ENCODE measurements at regions not wholly inside any gene's neighbourhood (a gene's known extent, or its start where the extent isn't known, plus 50 kb on each side); places are given as distances from the start of the nearest gene placed in this dataset.

GRCh38 chr7:114755856-114756255 is 166.0 kb upstream of the MDFIC start:
- Histone ChIP-seq H3K36me3 (ENCODE audit: control insufficient read depth, insufficient read depth, low read length, severe bottlenecking) (no peaks in the 10 kb centered on the region), H3K27me3 (replicated peaks; ENCODE audit: control insufficient read depth, insufficient read depth, low read length) (no peaks in the 10 kb centered on the region), H3K9ac (ENCODE audit: low read length) (no peak overlapping the region), H3K9me3 (ENCODE audit: control insufficient read depth, low read length) (no peaks in the 10 kb centered on the region), H3K4me3 (ENCODE audit: low read length) (no peak overlapping the region), H3K4me1 (ENCODE audit: control insufficient read depth, insufficient read depth, low read length) (peaks cover 8% of the 10 kb centered on the region)
- no peak for DNase-seq (ENCODE audit: low read depth)

GRCh38 chr7:114758661-114759227 is 163.2 kb upstream of the MDFIC start:
- H3K9me3 ChIP-seq (ENCODE audit: control insufficient read depth, low read length), result no peaks in the 10 kb centered on the region
- no peak for DNase-seq (ENCODE audit: low read depth)
- no peaks in the 10 kb centered on the region for H3K36me3 ChIP-seq (ENCODE audit: control insufficient read depth, insufficient read depth, low read length, severe bottlenecking)
- no peak overlapping the region for H3K9ac ChIP-seq (ENCODE audit: low read length)
- H3K4me3 ChIP-seq (ENCODE audit: low read length), result no peak overlapping the region
- no peaks in the 10 kb centered on the region for H3K27me3 ChIP-seq (replicated peaks; ENCODE audit: control insufficient read depth, insufficient read depth, low read length)
- peaks cover 8% of the 10 kb centered on the region for H3K4me1 ChIP-seq (ENCODE audit: control insufficient read depth, insufficient read depth, low read length)

- H3K9me3 ChIP-seq (ENCODE audit: control insufficient read depth, low read length), result no peaks in the 10 kb centered on the region
These were observed 162.4 kb upstream of the MDFIC start for GRCh38 chr7:114759347-114760062.

GRCh38 chr7:114760477-114760876 is 161.4 kb upstream of the MDFIC start:
- Histone ChIP-seq H3K27me3 (replicated peaks; ENCODE audit: control insufficient read depth, insufficient read depth, low read length) (no peaks in the 10 kb centered on the region), H3K9me3 (ENCODE audit: control insufficient read depth, low read length) (no peaks in the 10 kb centered on the region), H3K4me3 (ENCODE audit: low read length) (no peak overlapping the region), H3K4me1 (ENCODE audit: control insufficient read depth, insufficient read depth, low read length) (peaks cover 18% of the 10 kb centered on the region), H3K9ac (ENCODE audit: low read length) (no peak overlapping the region), H3K36me3 (ENCODE audit: control insufficient read depth, insufficient read depth, low read length, severe bottlenecking) (no peaks in the 10 kb centered on the region)
- no peak for DNase-seq (ENCODE audit: low read depth)

More at GRCh38 chr7:114759347-114760062, 162.4 kb upstream of the MDFIC start:
- H3K4me3 ChIP-seq (ENCODE audit: low read length), result no peak overlapping the region
- H3K9ac ChIP-seq (ENCODE audit: low read length), result no peak overlapping the region
- no peaks in the 10 kb centered on the region for H3K27me3 ChIP-seq (replicated peaks; ENCODE audit: control insufficient read depth, insufficient read depth, low read length)
- peak; percentile 3 for DNase-seq (ENCODE audit: low read depth)
- H3K4me1 ChIP-seq (ENCODE audit: control insufficient read depth, insufficient read depth, low read length), result peaks cover 9% of the 10 kb centered on the region
- no peaks in the 10 kb centered on the region for H3K36me3 ChIP-seq (ENCODE audit: control insufficient read depth, insufficient read depth, low read length, severe bottlenecking)

GRCh38 chr7:114761973-114762372 is 159.9 kb upstream of the MDFIC start:
- no peak for DNase-seq (ENCODE audit: low read depth)
- no peak overlapping the region for H3K9ac ChIP-seq (ENCODE audit: low read length)
- H3K4me1 ChIP-seq (ENCODE audit: control insufficient read depth, insufficient read depth, low read length), result peaks cover 24% of the 10 kb centered on the region
- H3K4me3 ChIP-seq (ENCODE audit: low read length), result no peak overlapping the region
- H3K27me3 ChIP-seq (replicated peaks; ENCODE audit: control insufficient read depth, insufficient read depth, low read length), result no peaks in the 10 kb centered on the region
- no peaks in the 10 kb centered on the region for H3K9me3 ChIP-seq (ENCODE audit: control insufficient read depth, low read length)
- H3K36me3 ChIP-seq (ENCODE audit: control insufficient read depth, insufficient read depth, low read length, severe bottlenecking), result no peaks in the 10 kb centered on the region

GRCh38 chr7:114765331-114766040 is 156.4 kb upstream of the MDFIC start:
- DNase-seq (ENCODE audit: low read depth), result no peak
- H3K4me1 ChIP-seq (ENCODE audit: control insufficient read depth, insufficient read depth, low read length), result peaks cover 17% of the 10 kb centered on the region
- H3K4me3 ChIP-seq (ENCODE audit: low read length), result no peak overlapping the region
- no peaks in the 10 kb centered on the region for H3K9me3 ChIP-seq (ENCODE audit: control insufficient read depth, low read length)
- H3K36me3 ChIP-seq (ENCODE audit: control insufficient read depth, insufficient read depth, low read length, severe bottlenecking), result no peaks in the 10 kb centered on the region
- no peak overlapping the region for H3K9ac ChIP-seq (ENCODE audit: low read length)
- no peaks in the 10 kb centered on the region for H3K27me3 ChIP-seq (replicated peaks; ENCODE audit: control insufficient read depth, insufficient read depth, low read length)

- no peak for DNase-seq (ENCODE audit: low read depth)
- Histone ChIP-seq H3K36me3 (ENCODE audit: control insufficient read depth, insufficient read depth, low read length, severe bottlenecking) (no peaks in the 10 kb centered on the region), H3K9me3 (ENCODE audit: control insufficient read depth, low read length) (no peaks in the 10 kb centered on the region), H3K27me3 (replicated peaks; ENCODE audit: control insufficient read depth, insufficient read depth, low read length) (no peaks in the 10 kb centered on the region), H3K4me1 (ENCODE audit: control insufficient read depth, insufficient read depth, low read length) (peaks cover 17% of the 10 kb centered on the region), H3K4me3 (ENCODE audit: low read length) (no peak overlapping the region), H3K9ac (ENCODE audit: low read length) (no peak overlapping the region)
These were observed 155.9 kb upstream of the MDFIC start for GRCh38 chr7:114766041-114766356.

GRCh38 chr7:114777288-114777687 is 144.6 kb upstream of the MDFIC start:
- no peaks in the 10 kb centered on the region for H3K27me3 ChIP-seq (replicated peaks; ENCODE audit: control insufficient read depth, insufficient read depth, low read length)
- H3K36me3 ChIP-seq (ENCODE audit: control insufficient read depth, insufficient read depth, low read length, severe bottlenecking), result no peaks in the 10 kb centered on the region
- no peak overlapping the region for H3K4me3 ChIP-seq (ENCODE audit: low read length)
- H3K9me3 ChIP-seq (ENCODE audit: control insufficient read depth, low read length), result no peaks in the 10 kb centered on the region
- no peak for DNase-seq (ENCODE audit: low read depth)
- H3K4me1 ChIP-seq (ENCODE audit: control insufficient read depth, insufficient read depth, low read length), result no peaks in the 10 kb centered on the region
- no peak overlapping the region for H3K9ac ChIP-seq (ENCODE audit: low read length)

GRCh38 chr7:114783508-114783907 is 138.4 kb upstream of the MDFIC start:
- no peak for DNase-seq (ENCODE audit: low read depth)
- Histone ChIP-seq H3K9me3 (ENCODE audit: control insufficient read depth, low read length) (no peaks in the 10 kb centered on the region), H3K9ac (ENCODE audit: low read length) (no peak overlapping the region), H3K27me3 (replicated peaks; ENCODE audit: control insufficient read depth, insufficient read depth, low read length) (no peaks in the 10 kb centered on the region), H3K4me1 (ENCODE audit: control insufficient read depth, insufficient read depth, low read length) (no peaks in the 10 kb centered on the region), H3K36me3 (ENCODE audit: control insufficient read depth, insufficient read depth, low read length, severe bottlenecking) (no peaks in the 10 kb centered on the region), H3K4me3 (ENCODE audit: low read length) (no peak overlapping the region)

- H3K27me3 ChIP-seq (replicated peaks; ENCODE audit: control insufficient read depth, insufficient read depth, low read length), result no peaks in the 10 kb centered on the region
- no peak overlapping the region for H3K9ac ChIP-seq (ENCODE audit: low read length)
- peaks cover 1% of the 10 kb centered on the region for H3K4me1 ChIP-seq (ENCODE audit: control insufficient read depth, insufficient read depth, low read length)
- DNase-seq (ENCODE audit: low read depth), result no peak
- no peaks in the 10 kb centered on the region for H3K9me3 ChIP-seq (ENCODE audit: control insufficient read depth, low read length)
- H3K4me3 ChIP-seq (ENCODE audit: low read length), result no peak overlapping the region
- H3K36me3 ChIP-seq (ENCODE audit: control insufficient read depth, insufficient read depth, low read length, severe bottlenecking), result no peaks in the 10 kb centered on the region
These were observed 137.7 kb upstream of the MDFIC start for GRCh38 chr7:114784177-114784576.

GRCh38 chr7:114784746-114785145 is 137.1 kb upstream of the MDFIC start:
- Histone ChIP-seq H3K36me3 (ENCODE audit: control insufficient read depth, insufficient read depth, low read length, severe bottlenecking) (no peaks in the 10 kb centered on the region), H3K9ac (ENCODE audit: low read length) (no peak overlapping the region), H3K4me1 (ENCODE audit: control insufficient read depth, insufficient read depth, low read length) (peaks cover 7% of the 10 kb centered on the region), H3K9me3 (ENCODE audit: control insufficient read depth, low read length) (no peaks in the 10 kb centered on the region), H3K4me3 (ENCODE audit: low read length) (no peak overlapping the region), H3K27me3 (replicated peaks; ENCODE audit: control insufficient read depth, insufficient read depth, low read length) (no peaks in the 10 kb centered on the region)
- DNase-seq (ENCODE audit: low read depth), result no peak

All from adipocyte (in vitro differentiated cells).